ENCODE measurements at regions not wholly inside any gene's neighbourhood (a gene's known extent, or its start where the extent isn't known, plus 50 kb on each side); places are given as distances from the start of the nearest gene placed in this dataset.

DNA sequence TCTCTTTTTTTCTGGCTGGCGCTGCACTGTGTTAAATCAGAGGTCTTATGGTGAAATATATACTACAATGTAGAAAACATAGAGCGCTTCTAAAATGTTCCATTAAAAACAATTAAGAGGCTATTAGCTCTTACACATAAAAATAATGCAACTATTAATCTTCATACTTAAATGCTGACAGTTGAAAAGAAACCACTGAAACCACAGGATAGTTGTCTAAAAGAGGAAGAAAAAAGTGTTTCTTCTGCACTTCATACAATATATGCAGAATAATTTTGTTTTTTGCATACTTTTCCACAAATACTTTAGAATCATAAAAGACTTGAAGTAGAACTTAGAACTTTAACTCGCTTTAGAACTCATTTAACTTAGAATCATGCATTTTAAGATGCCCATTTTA, 170.5 kb downstream of the PYDC2 start:
- TF ChIP-seq CTCF (IDR thresholded peaks at IDR 0.05; ENCODE audit: insufficient read depth, low read depth, low read length) (no peak), EZH2 (IDR thresholded peaks at IDR 0.05; ENCODE audit: insufficient read depth, low read length) (no peak)
